Muscle of leg (tissue), 3 donors: ENCODE measurements at regions not wholly inside any gene's neighbourhood (a gene's known extent, or its start where the extent isn't known, plus 50 kb on each side); places are given as distances from the start of the nearest gene placed in this dataset.

Experiments
- DNase-seq: peaks from one replicate; pipeline ENCODE4 v3.0.0; 2013
- H3K27ac ChIP-seq: one replicate; pipeline ENCODE4 v1.5.1; 2013; ENCODE audit warnings: mild to moderate bottlenecking, low read length, control low read depth
- H3K27me3 ChIP-seq: one replicate; pipeline ENCODE4 v1.6.1; 2013; ENCODE audit warnings: low read length; ENCODE audit not compliant: control insufficient read depth, insufficient read depth
- H3K36me3 ChIP-seq: one replicate; pipeline ENCODE4 v1.6.1; 2013; ENCODE audit warnings: low read length; ENCODE audit not compliant: control insufficient read depth, insufficient read depth
- H3K4me1 ChIP-seq: one replicate; pipeline ENCODE4 v1.6.1; 2013; ENCODE audit warnings: low read length; ENCODE audit not compliant: control insufficient read depth, insufficient read depth
- H3K4me3 ChIP-seq: one replicate; pipeline ENCODE4 v1.5.1; 2013; ENCODE audit warnings: low read length, control low read depth
- H3K9me3 ChIP-seq: replicated peaks from 2 replicates; pipeline ENCODE4 v1.6.1; 2013; ENCODE audit warnings: low read depth, low read length; ENCODE audit not compliant: control insufficient read depth
- WGBS: methylation state at CpG from one replicate; pipeline ENCODE4 v1.1.5; 2013; ENCODE audit warnings: missing lambda C conversion rate; ENCODE audit not compliant: insufficient coverage; 5-methylcytosine and 5-hydroxymethylcytosine counted together

DNA sequence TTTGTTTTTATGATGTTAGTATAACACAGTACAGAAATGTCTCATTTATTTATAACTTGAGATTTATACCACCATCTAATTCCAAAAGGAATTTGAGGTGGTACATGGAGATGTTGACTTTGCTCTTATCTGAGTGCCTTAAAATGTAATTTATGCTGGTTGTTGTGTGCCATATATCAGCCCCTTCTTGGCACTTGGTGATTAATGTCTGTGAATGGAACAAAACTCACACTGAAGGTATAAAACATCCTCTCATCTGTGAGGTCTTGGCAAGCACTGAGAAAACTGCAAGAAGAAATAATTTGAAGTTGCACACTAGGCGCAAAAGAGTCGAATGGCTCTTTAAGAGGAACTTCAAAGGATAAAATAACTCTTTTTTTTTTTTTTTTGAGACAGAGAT is 240.4 kb downstream of the B3GLCT start:
- H3K9me3 ChIP-seq = no peaks in the 10 kb centered on the region
- no CpG with 5 or more reads among the region's 2 CpGs for WGBS
- no peaks in the 10 kb centered on the region for H3K36me3 ChIP-seq
- H3K4me3 ChIP-seq = no peak overlapping the region
- H3K4me1 ChIP-seq = peaks cover 11% of the 10 kb centered on the region
- no peak for DNase-seq
- H3K27me3 ChIP-seq = peaks cover 16% of the 10 kb centered on the region
- H3K27ac ChIP-seq = no peak overlapping the region

DNA sequence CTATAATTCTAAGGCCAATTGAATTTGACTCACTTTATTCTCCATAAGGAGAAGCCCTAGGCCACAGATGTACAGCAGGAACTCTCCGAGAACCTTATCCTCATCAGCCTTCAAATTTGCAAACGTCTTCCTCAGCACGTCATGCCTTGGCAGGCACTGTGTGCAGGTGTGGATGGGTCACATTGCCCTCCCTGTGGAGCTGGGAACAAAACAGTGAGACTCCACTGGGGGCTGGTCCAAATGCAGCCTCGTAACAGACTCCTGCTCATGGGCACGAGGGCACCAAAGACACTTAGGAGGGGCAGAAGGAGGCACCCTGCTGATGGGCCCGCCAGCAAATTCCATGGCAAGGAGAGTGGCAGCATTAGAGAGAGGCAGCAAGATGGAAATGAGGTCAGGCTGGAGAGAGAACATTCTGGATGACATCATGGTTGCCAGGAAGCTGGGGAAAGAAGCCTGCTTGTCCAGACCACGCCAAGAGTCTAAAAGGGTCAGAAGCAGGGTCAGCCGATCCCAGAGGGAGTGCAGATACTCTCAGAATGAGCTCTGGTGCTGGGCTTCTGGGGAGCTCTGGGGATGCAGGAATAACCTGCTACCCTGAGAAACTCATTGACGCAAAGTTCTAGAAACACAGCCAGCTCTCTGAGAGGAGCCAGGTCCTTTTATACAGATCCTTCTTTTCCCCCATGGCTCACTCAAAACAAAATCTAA is 242.2 kb downstream of the B3GLCT start:
- Histone ChIP-seq H3K9me3 (no peaks in the 10 kb centered on the region), H3K27ac (peak overlapping the region; percentile 74), H3K27me3 (peaks cover 13% of the 10 kb centered on the region), H3K4me3 (no peak overlapping the region), H3K4me1 (peaks cover 11% of the 10 kb centered on the region), H3K36me3 (no peaks in the 10 kb centered on the region)
- DNase-seq = peak; percentile 88
- 25% methylated on average over 6 of the region's 9 CpGs for WGBS

DNA sequence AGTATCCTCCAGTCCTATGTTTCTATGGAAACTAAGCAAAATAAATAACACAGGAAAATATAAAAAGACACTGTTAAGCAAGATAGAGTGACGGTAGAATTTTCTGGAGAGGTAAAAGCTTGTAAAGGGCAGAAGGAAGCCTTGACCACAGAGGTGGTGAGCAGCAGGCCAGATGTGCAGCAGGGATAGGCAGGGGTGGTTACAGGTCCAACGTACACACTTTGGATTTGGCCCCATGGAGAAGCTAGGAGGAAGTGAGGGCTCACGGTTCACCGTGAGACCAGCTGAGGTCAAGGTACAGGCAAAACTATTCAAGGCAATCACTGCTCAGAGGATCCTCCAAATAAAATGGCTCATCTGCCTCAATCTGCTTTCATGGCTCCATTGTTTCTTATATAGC is 242.8 kb downstream of the B3GLCT start:
- peaks cover 13% of the 10 kb centered on the region for H3K27me3 ChIP-seq
- peak overlapping the region; percentile 74 for H3K27ac ChIP-seq
- no peak for DNase-seq

DNA sequence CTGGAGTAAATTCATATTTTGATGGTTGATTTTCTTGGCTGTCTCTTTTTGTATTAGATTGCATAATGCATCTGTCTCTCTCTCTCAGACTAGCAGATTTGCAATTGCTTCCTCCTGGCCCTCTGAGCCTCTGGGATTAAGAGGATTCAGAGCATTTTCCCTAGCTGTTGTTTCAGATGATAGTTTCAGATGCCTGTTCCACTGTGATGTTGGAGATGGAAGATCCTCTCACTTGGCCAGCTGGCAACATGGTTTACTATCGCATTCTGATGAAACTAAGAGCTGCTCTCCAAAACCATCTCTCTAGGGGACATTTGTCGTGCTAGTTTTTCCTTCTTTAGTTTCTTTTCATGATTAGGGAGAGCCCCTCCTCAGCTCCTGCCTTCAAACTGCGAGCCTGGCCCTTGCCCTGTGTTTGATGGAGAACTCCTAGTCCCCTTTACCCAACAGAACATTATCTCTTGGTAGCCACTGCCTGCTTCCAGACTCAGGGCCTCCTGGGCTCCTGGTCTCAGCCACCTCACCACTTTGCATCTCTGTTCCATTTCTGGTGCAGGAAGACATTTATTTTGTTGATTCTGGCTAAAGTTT is 244.6 kb downstream of the B3GLCT start:
- 6% methylated on average over 2 of the region's 3 CpGs for WGBS
- Histone ChIP-seq H3K4me1 (peaks cover 11% of the 10 kb centered on the region), H3K4me3 (no peak overlapping the region), H3K9me3 (no peaks in the 10 kb centered on the region), H3K27me3 (peaks cover 17% of the 10 kb centered on the region), H3K27ac (peak overlapping the region; percentile 29), H3K36me3 (no peaks in the 10 kb centered on the region)
- DNase-seq = peak; percentile 94

More for the DNA sequence above, 242.8 kb downstream of the B3GLCT start:
- Histone ChIP-seq H3K4me1 (peaks cover 11% of the 10 kb centered on the region), H3K36me3 (no peaks in the 10 kb centered on the region), H3K9me3 (no peaks in the 10 kb centered on the region), H3K4me3 (no peak overlapping the region)
- WGBS = 27% methylated on average over 4 of the region's 4 CpGs

DNA sequence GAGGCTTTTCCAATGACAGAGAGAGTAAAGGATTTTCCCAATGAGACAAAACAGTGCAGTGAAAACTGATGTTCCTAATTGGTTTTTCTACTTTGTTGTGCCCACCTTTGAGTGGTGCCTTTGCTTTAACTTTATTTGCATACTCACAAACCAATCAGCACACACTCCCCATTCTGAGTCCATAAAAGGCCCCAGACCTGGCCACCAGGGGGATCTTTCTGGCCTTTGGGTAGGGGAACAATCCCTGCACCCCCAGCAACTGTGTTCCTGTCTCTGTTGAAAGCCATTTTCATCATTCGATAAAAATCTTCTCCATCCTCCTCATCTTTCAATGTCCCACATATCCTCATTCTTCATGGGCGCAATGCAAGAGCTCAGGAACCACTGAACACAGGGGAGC is 252.8 kb downstream of the B3GLCT start:
- Histone ChIP-seq H3K9me3 (no peaks in the 10 kb centered on the region), H3K27me3 (peaks cover 6% of the 10 kb centered on the region), H3K27ac (no peak overlapping the region), H3K4me1 (no peaks in the 10 kb centered on the region), H3K36me3 (no peaks in the 10 kb centered on the region), H3K4me3 (no peak overlapping the region)
- WGBS = 100% methylated on average over 1 of the region's 2 CpGs
- no peak for DNase-seq

DNA sequence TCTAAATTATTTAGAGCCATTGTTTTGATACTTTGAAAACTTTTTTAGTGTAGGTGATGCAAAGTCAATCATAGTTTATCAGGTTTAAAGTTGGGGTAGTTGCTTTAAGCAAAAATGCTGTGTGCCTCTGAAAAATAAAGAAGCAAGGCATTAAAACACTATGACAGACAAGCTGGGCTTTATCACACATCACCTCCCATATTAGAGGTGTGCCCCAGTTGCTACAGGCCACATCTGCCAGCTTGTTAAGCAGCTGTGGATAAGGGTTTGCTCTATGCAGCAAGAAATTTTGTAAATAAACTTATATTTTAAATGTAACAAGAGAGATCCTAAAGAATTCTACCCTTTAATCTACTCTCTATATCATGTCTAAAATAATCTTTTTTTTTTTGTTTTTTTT is 255.8 kb downstream of the B3GLCT start:
- H3K9me3 ChIP-seq = no peaks in the 10 kb centered on the region
- H3K4me3 ChIP-seq = no peak overlapping the region
- no peak for DNase-seq
- H3K27ac ChIP-seq = no peak overlapping the region
- H3K27me3 ChIP-seq = peaks cover 2% of the 10 kb centered on the region
- H3K36me3 ChIP-seq = no peaks in the 10 kb centered on the region
- H3K4me1 ChIP-seq = no peaks in the 10 kb centered on the region

DNA sequence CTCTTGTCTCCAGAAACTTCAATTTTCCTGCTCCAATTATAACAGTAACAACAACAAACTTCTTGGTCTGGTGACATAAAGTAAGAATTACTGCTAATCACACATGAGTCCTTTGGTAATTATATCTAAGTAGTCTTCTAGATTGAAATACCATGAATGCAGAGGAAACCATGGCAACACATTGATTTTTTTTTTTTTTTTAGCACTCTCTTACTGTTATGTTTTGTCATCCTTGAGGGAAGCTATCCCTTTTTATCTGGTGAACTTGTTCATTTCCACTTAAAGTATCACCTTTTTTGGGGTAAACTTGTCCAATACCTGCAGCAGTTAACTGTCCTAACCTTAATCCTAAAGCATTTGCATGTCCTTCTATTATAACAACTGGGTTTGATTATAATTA is 256.3 kb downstream of the B3GLCT start:
- no peaks in the 10 kb centered on the region for H3K4me1 ChIP-seq
- peaks cover 2% of the 10 kb centered on the region for H3K27me3 ChIP-seq
- no peak for DNase-seq
- H3K36me3 ChIP-seq = no peaks in the 10 kb centered on the region
- H3K27ac ChIP-seq = no peak overlapping the region
- no peak overlapping the region for H3K4me3 ChIP-seq
- no peaks in the 10 kb centered on the region for H3K9me3 ChIP-seq

DNA sequence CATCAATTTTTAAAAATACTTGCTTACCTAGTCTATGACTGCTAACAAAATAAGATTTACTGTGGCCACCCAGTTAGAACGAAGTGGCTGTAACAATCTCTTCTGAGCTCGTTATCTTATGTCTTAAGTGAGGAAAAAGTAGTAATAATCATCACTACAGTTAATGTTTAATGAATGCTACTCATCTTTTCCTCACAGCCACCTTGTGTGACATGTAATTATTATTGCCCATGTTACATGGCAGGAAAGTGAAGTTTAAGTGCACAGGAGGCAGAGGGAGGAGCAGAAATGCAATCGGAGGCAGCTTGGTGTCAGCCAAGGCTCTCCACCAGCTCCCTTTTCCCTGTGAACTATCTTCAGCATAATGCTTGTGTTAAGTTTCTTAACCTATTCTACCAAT is 260.3 kb downstream of the B3GLCT start:
- Histone ChIP-seq H3K4me1 (no peaks in the 10 kb centered on the region), H3K36me3 (no peaks in the 10 kb centered on the region), H3K27ac (no peak overlapping the region)

DNA sequence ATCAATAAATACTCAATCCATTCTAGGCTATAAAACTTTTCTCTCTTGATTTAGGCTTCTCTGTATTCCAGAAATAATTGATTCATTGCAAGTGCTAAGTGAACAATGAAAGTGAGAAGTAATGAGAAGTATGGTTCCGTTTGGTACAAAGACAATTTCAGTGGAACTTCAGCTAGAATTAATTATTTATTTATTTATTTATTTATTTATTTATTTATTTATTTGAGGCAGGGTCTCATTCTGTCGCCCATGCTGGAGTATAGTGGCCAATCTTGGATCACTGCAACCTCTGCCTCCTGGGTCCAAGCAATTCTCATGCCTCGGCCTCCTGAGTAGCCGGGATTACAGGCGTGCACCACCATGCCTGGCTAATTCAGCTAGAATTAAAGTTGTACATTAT is 262.1 kb downstream of the B3GLCT start:
- 100% methylated on average over 1 of the region's 5 CpGs for WGBS

More for the DNA sequence above, 260.3 kb downstream of the B3GLCT start:
- no CpG with 5 or more reads among the region's 3 CpGs for WGBS
- DNase-seq = no peak
- Histone ChIP-seq H3K4me3 (no peak overlapping the region), H3K9me3 (no peaks in the 10 kb centered on the region), H3K27me3 (no peaks in the 10 kb centered on the region)

DNA sequence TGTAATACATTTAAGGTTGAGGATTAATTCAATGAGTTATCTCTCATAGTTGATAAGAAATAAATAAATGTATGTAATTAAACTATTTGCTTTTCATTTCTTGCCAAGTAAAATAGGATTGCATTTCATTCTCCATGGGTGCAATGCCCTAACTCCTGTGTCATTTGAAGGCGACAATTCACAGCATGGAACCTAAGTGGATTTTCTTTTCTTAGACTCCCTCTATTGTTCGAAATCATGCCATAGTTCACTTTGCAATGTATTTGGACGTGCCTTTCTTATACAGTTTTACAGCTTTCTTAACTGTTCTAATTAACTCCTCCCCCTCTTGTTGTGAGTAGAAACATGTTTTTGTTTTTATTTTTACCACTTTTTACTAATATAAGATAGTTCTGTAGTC is 263.0 kb downstream of the B3GLCT start:
- no peaks in the 10 kb centered on the region for H3K36me3 ChIP-seq
- no peaks in the 10 kb centered on the region for H3K9me3 ChIP-seq
- no peaks in the 10 kb centered on the region for H3K27me3 ChIP-seq
- no peak for DNase-seq
- no peaks in the 10 kb centered on the region for H3K4me1 ChIP-seq
- WGBS = 100% methylated on average over 1 of the region's 3 CpGs
- no peak overlapping the region for H3K27ac ChIP-seq
- H3K4me3 ChIP-seq = no peak overlapping the region

More for the DNA sequence above, 262.1 kb downstream of the B3GLCT start:
- H3K4me3 ChIP-seq = no peak overlapping the region
- H3K9me3 ChIP-seq = no peaks in the 10 kb centered on the region
- no peak for DNase-seq
- no peaks in the 10 kb centered on the region for H3K4me1 ChIP-seq
- H3K27me3 ChIP-seq = no peaks in the 10 kb centered on the region
- no peak overlapping the region for H3K27ac ChIP-seq
- no peaks in the 10 kb centered on the region for H3K36me3 ChIP-seq
